GM18861 (cell line): ENCODE measurements at regions not wholly inside any gene's neighbourhood (a gene's known extent, or its start where the extent isn't known, plus 50 kb on each side); places are given as distances from the start of the nearest gene placed in this dataset.

Source experiments
- ATAC-seq: cut with Tn5 transposase; IDR thresholded peaks from one replicate; pipeline ENCODE4 v1.9.1; 2021; ENCODE audit not compliant: unreplicated experiment

DNA sequence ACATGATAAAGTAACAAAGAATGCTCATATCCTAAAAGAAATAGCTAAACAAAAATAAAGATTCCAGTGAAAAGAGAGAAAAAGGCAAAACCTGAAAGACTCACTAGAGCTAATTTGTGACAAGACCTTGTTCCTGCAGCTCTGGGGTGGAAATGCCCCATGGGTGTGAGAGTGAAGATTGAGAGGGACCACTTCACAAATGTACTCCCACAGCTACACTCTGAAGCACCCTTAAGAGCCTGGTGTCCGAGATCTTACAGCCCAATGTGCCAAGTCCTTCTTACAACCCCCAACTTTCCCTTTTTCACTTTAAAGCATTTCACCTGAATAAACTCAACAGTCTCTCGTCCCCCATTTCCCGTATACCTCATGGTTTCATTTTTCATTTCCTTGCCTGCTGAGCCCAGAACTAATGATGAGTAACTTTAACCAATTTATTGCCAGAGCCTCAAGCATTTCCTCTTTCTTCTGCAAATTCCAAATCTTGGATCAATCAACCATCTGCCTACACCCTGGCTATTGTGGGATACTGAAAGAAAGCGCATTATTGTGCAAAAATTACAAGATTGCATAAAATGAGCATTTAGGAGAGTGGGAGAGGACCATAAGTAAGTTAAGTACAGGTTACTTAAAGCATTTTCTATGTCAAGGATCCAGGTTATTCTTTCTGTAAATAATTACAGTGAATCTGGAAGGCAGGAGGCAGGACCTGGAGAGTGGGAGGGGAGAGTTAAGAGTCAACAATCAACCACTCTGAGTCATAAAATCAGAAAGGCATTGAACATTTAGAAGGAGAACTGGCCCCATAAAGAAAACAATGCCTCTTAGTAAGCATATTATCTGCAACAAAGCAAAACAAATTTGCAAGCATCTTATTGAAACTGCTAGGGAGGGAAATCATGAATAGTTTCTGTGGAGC lies 804.4 kb upstream of the CELF4 start:
- ATAC-seq: no peak

DNA sequence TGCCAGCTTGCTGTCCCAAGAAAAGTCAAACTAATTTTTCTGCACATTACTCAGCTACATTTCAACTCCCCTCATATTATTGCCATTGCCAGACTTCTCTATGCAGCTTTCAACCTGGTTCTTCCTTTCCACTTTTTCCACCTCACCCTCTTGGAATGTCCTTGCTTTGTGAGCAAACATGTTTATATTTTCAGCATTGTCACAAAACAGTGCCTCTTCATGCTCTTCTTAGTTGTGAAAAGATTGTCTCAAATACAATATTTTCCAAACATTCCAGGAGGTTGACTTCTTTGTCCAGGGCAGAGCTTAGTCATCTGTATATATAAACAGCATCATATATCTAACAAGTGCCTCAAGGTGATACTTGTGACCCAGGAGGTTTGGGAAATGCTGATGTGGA lies 803.3 kb upstream of the CELF4 start:
- no peak for ATAC-seq

DNA sequence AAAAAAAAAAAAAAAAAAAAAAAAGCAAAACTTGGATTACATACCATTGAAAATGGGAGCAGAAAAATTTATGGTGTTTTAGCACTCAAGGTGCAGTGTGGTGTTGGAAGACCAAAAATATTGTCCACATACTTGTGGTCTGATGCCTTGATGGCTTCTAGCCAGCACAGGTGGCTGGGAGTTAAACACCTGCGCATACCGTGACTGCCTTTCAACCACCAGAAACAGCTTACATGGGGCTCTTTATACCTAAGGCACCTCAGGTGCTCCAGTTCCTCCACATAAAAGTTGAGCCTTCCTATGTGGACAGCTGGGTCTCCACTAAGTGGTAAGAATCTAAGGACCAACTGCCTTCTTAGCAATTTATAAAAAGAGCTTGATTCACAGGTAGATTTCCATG lies 802.6 kb upstream of the CELF4 start:
- ATAC-seq: no peak

DNA sequence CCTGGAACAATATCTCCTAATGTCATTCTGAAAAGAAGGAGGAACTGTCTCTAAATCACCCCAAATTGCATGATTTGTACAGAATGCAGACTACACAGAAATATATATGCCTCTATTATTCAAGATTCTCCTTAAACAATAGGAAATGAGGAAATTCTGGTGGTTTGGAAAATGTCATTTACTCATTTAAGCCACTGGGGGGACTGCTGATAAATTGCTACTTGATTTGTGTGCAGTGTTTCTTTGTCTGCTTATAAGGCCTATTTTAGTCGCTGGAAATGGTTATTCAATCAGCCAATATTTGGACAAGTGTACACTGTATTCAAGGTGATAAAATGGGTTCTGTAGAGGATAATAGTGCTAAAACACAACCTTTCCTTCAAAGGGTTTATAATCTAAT lies 801.9 kb upstream of the CELF4 start:
- no peak for ATAC-seq

DNA sequence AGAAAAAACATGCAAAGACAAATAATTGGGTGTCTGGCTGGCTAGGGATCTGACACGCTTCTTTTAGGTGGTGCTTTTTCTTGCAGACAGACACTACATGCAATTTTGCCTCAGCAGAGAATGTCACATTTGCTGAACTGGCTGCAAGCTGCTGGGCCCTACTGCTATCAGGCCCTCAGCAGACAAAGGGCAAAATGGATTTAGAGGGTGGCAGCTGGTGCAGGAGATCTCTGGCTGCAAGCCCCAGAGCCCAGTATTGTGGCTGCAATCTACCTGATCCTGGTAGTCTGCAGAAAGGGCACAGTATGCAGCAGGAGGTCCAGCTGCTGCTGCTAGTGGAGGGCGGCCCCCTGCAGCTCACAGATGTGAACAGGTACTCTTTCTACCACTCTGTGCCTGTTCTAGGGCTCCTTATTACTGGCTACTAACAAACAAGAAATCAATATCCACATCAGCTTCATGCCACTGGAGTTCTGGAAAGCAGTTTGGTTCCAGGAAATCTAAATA lies 796.7 kb upstream of the CELF4 start:
- no peak for ATAC-seq

DNA sequence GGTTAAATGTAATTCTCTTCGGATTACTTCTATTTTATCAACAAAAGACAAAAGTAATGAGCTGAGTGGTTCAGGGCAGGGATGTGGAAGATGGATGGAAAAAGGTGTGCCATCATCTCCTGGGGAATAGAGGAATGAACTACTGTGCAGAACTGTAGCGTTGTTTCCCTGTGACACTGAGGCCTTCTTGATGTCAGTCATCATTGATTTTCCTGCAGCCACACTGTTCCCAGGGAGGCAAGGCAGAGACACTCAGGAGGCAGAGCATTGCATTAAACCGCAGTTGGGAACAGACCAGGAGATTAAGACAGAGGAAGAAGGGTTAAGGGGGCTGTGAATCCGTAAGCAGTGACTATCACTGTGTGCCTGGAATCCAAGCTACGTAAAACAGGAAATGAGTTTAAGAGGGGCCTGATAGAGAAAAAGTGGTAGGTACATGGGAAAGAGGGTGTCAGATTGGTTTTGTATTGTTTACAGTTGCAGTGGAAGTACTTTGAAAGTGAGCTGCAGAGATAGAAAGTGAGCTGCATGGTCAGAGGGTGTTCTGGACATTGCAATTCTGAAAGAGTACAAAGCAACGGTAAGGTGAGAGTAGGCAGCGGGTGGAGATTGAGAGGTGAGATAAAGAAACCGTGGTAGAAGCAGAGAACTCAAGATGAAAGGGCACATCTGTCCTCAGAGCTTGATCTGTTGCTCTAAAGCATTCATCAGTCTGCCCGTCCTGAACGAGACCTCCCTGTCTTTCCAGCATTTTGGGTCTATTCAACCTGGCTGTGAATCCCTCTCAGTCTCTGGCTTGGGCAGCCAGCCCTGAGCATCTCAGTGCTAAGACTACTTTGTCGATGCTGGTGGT lies 793.4 kb upstream of the CELF4 start:
- no peak for ATAC-seq

DNA sequence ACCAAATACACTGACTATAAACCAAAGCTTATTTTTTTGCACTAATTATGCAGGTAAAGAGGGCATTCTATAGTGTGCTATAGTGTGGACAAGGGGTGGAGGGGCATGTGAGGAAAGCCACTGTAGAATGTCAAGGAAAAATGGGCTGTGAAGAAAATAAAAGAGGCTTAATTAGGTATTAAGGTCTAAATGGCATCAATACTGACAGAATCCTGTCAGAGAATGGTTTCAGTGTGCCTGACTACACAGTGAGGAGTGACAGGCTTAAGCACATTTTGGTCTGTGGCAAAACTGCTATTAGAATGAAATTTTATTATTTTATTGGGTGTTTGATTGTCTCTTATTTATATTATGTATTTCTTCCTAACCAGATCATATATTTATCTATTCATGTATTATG lies 787.6 kb upstream of the CELF4 start:
- no peak for ATAC-seq

DNA sequence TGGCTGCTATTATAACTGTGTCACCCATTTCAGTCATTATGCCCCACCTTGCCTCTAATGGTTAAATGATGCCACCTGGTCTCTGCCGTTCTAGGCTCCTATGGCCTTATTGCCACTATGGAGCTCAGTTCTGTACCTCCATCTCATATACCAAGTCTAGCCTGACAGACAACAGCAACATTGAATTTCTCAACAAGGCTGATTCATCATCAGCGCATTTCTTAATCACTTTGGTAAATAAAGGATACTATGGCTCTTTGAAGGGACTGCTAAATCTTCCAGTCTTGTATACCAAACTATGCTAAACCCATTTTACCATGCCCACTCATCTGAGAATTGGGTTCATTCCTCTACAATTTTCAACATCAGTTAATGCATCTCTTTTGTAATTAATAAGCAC lies 784.5 kb upstream of the CELF4 start:
- ATAC-seq: no peak

DNA sequence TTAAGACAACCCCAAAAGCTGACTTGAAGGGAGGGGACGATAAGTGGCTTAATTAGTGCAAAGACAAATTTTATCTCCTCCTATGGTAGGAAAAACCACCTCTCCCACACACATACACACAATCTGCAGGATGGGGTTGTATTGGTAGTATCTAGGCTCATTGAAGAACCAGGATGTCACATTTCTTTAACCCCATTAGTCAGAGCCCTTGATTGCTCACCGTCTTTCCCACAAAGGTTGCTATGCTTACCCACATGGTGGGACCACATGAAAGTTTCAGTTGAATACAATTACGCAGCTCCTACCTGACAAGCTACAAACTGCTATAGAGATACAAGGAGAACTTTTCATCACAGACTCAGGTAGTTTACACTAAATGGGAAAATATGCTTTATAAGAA lies 765.0 kb upstream of the CELF4 start:
- ATAC-seq: no peak

DNA sequence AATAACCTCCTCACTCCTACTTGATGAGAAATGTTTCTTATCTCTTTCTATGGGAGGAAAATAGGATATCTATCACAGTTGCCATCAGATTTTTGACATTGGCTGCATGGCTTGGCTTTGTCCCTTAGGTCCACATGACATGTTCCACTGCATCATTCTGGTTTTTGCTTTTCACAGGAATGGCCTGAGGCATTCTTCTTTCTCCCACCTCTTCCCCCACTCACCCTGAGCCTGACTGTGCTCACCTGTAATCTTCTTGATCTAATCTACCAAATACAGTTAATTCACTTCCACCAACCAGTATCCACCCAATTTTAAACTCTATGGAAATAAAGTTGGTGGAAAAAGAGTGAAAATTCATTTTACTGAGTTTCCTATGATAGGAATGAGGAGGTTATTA lies 763.5 kb upstream of the CELF4 start:
- ATAC-seq: no peak

DNA sequence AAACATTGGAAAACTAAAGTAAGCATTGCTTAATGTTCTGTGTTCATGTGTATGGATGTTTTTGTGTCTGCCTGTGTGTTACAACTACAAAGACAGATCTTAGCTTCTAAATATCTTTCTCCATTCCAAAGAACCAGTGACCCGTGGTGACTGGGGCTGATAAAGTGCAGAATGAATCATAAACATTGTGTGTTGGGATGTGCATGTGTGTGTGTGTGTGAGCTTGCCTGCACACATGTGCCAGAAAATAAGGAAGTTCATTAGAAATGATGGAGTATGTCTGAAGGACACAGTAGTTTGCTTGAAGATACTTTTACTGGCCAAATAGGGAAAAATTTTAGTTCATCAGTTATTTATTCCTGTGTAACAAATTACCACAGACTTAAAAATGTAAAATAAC lies 756.6 kb upstream of the CELF4 start:
- ATAC-seq: no peak

DNA sequence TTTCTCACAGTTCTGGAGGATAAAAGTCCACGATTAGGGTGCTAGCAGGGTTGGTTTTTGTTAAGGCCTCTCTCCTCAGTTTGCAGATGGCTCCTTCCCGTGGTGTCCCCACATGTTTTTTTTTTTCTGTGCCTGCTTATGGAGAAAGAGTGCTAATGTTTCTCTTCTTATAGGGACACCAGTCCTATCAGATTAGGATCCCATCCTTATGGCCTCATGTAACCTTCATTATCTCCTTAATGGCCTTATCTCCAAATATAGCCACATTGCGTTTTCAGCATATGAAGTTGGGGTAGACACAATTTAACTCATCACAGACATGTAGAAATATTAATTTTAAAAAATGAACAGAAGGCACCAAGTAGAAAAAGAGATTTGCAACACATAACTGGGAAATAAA lies 755.7 kb upstream of the CELF4 start:
- no peak for ATAC-seq

DNA sequence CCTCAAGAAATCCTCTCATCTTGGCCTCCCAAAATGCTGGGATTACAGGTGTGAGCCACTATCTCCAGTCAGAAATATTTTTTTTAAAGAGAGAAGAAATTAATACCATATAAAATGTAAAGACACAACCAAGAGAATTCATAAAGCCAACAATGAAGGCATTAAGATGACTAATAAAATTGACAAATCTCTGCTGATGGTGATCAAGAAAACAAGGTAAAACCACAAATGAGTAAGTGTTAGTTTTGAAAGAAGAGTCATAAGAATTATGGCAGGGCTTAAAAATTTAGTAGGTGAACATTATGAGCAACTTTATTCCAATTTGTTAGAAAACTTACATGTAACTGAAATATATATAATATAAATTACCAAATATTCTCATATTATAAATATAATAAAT lies 752.8 kb upstream of the CELF4 start:
- no peak for ATAC-seq

DNA sequence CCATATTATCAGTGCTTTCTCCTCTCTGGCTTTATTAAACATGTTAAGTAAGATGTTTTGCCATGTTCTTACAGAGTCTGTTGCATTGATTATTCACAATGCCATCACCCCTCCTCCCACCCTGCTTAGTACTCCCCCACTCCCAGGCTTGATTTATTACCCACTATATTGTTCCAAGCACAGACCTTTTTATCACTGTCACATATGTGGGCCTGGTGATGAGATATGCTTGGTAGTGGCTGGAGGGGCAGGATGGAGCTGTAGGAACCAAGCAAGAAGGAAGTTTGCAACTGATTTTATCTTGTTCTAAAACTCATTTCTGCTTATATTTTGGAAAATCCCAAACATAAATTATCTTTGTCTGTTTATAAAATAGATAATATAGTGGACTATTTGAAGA lies 748.2 kb upstream of the CELF4 start:
- ATAC-seq: no peak

DNA sequence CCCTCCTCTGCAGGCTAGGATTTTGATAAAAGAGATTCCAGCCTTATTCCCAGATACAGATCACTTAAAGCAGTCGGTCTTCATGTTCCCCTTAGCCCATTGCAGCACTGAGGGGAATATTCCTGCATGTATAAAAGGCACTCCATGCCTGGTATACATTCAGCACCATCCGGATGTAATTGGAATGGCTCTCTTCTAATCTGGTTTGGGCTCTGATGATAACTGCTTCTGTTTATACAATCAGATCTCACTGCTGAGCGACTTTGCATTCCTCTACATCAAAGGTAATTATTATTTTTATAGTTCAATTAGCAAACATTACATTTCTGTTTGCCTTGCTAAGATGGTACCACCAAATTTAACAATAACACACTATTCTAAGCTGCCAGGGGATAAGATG lies 746.9 kb upstream of the CELF4 start:
- ATAC-seq: no peak

DNA sequence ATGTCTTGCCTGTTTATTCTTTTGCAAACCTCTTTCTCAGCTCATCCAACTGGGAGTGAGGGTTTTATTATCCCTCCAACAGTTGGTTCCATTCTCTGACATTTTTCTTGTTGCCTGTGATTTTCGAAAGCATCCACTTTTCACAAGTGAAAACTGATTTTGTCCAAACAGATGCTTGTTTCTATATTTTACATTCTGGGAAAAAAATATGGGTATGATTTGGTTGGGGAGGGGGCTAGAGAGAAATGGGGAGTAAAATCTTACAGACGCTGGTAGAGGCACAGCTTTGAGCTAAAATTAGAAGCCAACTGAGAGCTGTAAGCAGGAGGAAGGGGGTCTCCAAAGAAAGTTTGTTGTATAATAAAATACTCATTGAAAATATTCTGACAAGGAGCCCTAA lies 745.3 kb upstream of the CELF4 start:
- no peak for ATAC-seq

DNA sequence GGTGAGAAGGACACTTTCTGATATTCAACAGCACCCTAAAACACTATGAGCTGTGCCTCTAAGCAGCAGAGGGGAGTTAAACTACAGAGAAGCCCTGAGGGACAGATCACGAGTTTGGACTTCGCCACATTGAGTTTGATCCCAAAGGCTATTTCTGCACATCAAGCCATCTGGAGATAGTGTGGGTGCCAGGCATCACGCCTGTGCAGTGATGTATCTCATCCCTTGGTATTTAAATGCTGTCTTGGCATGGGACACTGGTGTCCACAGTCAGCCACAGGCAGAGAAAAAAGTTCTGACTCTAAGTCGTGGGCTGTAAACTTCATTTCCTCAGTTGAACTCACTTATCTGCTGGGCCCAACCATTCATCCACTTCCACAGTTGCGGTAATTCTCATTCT lies 742.3 kb upstream of the CELF4 start:
- no peak for ATAC-seq

DNA sequence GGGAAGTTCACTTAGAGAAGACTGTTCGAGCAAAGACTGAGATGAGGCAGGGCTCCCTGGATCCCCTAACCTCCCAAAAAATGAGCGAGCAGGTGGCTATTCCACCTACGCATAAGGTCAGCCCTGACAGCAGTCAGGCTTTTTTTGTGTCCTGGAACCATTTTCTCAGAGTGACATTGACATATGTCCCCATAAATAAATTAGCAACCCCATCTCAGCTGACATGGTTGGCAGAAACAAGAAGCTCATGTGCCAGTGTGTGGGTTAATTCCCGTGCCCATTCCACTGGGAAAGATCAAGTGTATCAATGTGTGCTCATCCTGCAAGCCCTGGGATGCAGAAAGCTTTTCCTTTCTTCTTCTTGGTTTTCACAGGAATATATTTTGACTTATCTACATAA lies 740.4 kb upstream of the CELF4 start:
- ATAC-seq: no peak

DNA sequence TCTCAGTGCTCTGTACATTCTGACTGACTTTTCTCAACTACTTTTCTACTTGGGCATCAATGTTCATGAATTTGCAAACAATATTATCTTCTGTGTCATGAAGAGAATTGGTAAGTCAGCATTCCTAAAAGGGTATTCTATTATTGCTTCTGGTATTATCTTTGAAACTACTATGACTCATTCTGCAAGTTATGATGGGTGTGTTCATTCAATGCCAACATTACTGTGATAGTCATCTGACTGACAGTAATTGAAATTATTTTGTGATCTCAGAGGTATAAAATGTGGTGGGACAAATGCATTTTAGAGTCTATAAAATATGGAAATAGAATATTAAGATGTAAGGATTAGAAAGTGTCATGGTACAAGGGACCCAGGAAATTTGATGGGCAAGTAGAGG lies 736.0 kb upstream of the CELF4 start:
- no peak for ATAC-seq

DNA sequence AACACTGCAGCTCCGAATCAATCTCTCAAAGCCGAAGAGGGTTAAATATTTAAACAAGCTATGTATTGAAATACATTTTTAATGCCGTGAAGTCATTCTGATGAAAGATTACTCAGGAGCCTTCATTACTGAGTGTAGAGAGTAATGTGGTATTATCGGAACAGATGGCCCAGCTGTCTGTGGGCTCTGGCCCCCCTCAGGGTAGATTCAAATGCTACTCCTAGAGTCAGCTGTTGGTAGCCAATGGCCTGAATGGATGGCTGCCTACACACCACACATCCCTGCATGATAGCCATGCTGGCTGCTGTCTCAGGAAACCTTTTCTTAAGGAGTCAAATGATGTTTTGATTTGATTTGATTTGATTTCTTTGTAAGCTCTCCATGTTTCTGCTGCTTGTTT lies 732.3 kb upstream of the CELF4 start:
- no peak for ATAC-seq

DNA sequence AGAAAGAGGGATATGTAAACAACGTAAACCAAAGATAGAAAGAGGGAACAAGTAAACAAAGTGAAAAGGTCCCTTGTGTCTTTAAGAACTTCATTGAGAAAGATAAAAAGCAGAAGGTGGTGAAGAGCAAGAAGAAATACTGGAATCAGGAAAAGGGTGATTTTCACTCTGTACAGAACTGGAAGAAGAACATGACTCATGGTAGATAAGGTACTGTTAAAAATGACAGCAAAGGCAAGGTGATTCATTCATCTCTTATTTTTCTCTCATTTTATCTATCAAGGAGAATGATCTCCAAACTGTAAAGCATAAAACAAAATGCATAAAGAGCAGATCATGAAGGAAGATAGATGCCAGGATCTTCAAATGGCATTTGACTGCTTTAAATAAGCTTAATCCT lies 724.6 kb upstream of the CELF4 start:
- ATAC-seq: no peak

DNA sequence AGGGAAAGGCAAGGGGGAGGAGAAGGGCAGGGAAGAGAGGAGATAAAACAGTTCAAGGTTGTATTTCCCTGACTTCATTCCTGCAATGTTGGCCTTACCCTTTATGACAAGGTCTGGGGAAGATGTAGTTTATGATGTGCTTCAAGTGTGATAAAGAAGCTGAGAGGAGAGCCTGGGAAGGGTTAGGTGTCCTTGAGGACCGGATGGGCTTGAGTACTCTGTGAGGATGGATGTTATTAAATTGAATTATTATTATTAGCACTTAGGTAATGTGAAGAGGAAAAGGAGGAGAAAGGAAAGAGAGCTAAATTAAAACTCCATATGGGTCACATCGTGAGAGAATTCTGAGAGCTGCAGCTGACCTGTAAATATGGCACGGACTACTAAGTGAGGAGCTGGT lies 719.4 kb upstream of the CELF4 start:
- ATAC-seq: no peak
